C4-2B (cell line): ENCODE measurements at regions not wholly inside any gene's neighbourhood (a gene's known extent, or its start where the extent isn't known, plus 50 kb on each side); places are given as distances from the start of the nearest gene placed in this dataset.

ENCODE experiments used
- H3K27ac ChIP-seq: fragments of 450-650 bp; 2 replicates; pipeline ENCODE4 v1.5.1; 2017
- ZFX ChIP-seq: fragments of 450-650 bp; IDR thresholded peaks from 2 replicates; pipeline ENCODE4 v1.6.1; 2017
- TF ChIP-seq, protein P1 (sequence below): fragments of 450-650 bp; conservative IDR thresholded peaks from 2 replicates; pipeline ENCODE4 v1.5.1; 2017; ENCODE audit warnings: mild to moderate bottlenecking

DNA sequence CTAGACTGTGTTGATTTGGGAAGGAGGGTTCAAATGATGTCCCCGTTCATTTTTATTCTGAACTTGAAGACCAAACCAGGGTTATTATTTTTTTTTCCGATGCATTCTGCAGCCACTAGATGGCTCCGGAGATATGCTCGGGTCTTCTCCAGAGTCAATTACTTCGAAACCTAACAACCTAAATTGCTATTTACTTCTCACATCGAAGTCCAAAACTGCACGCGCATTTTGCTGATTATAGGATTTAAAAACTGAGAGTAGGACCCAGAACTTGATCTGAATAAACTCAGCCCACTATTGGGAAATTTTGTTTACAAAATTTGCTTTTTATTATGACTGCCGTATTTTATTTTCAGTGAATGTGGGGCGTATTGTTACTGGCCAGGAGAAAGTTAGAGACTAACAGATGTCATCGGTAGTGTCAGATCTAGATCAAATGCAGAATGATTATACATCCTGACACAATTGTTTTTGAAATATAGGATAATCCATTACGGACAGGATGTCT is 263.8 kb downstream of the HS3ST3A1 start:
- no peak for TF ChIP-seq ZFX
- TF ChIP-seq, protein P1, sequence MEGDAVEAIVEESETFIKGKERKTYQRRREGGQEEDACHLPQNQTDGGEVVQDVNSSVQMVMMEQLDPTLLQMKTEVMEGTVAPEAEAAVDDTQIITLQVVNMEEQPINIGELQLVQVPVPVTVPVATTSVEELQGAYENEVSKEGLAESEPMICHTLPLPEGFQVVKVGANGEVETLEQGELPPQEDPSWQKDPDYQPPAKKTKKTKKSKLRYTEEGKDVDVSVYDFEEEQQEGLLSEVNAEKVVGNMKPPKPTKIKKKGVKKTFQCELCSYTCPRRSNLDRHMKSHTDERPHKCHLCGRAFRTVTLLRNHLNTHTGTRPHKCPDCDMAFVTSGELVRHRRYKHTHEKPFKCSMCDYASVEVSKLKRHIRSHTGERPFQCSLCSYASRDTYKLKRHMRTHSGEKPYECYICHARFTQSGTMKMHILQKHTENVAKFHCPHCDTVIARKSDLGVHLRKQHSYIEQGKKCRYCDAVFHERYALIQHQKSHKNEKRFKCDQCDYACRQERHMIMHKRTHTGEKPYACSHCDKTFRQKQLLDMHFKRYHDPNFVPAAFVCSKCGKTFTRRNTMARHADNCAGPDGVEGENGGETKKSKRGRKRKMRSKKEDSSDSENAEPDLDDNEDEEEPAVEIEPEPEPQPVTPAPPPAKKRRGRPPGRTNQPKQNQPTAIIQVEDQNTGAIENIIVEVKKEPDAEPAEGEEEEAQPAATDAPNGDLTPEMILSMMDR: peak; percentile 93
- H3K27ac ChIP-seq: no peak overlapping the region

DNA sequence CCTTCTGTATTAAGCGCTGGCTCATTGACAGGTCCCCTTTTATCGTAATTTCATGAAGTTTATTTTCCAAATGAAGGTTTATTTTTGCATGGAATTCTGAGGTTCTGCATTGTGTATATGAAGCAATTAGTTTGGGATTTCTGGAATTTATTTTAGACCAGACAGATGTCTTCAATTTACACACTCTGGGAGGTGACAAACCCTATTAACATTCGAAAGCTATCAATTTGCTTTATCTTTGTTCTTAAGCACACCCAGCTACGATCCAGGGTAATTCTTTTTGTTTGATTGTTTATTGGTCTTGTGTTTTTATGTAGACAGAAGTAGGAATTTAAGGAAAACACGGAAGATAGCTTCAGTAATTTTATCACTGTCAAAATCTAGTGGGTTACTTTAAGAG is 264.6 kb downstream of the HS3ST3A1 start:
- TF ChIP-seq ZFX: no peak
- TF ChIP-seq, protein P1: no peak
- H3K27ac ChIP-seq: no peak overlapping the region

DNA sequence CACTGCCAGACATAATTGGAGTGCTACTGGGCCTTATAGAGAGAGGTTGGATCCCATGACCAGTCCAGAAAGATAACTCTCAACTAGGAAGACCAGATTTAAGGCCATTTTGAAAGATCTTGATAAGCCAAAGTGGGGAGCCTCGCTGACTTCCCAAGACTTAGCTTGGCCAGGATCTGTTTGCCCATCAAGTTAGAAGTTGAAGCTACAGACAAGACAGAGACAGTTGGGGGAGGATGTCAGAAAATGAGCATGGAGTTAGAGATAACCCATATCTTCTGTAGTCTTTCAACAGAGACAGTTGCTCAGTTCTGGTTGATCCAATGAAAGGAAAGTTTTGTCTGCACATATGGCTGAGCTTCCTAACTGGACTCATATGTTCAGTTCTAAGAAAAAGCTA is 267.4 kb downstream of the HS3ST3A1 start:
- no peak for TF ChIP-seq ZFX
- TF ChIP-seq, protein P1: no peak
- no peak overlapping the region for H3K27ac ChIP-seq

DNA sequence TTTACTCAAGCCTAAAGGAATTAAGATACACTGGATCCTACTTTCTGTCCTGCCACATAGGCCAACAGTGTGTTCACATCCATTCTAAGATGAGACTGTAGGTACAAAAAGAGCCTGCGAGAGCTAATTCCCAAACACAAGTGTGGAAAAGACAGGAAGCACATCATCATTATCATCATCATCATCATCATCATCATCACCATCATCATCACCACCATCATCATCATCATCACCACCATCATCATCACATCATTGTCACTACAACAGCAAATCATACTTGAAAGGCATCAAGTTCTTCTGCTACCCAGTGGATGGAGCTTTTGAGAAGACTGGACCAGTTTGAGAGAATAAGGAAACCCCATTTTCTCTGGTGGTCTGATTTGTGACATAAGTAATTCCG is 268.1 kb downstream of the HS3ST3A1 start:
- TF ChIP-seq ZFX: no peak
- TF ChIP-seq, protein P1: no peak
- no peak overlapping the region for H3K27ac ChIP-seq

DNA sequence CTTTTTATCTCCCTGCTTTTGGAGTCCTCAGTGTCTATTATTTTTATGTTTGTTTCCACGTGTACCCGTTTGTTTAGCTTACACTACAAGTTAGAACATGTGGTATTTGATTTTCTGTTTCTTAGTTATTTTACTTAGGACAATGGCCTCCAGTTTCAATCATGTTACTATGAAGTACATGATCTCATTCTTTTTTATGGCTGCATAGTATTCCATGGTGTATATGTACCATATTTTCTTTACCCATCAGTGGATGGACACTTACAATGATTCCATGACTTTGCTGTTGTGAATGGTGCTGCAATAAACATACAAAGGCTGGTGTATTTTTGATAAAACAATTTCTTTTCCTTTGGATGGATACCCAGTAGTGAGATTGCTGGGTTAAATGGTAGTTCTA is 269.5 kb downstream of the HS3ST3A1 start:
- no peak overlapping the region for H3K27ac ChIP-seq
- TF ChIP-seq ZFX: no peak
- TF ChIP-seq, protein P1: no peak

DNA sequence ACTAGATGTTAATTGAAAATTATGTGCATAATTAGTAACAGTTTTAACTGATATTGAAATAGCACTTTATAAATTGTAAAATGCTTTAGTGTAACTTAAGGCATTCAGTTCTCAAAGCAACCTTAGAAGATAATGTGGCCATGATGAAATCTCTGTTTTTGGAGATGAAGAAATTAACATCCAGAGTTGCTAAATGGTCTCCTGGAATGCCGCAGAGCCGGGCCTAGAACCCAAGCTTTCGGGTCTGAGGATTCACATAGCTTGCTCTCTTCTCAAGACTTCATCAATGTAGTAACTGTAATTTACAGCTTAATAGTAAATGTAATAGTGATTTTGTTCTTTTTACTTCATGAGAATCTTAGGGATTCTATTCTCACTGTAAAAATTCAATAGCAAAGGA is 272.3 kb downstream of the HS3ST3A1 start:
- TF ChIP-seq, protein P1: no peak
- TF ChIP-seq ZFX: no peak
- H3K27ac ChIP-seq: no peak overlapping the region

DNA sequence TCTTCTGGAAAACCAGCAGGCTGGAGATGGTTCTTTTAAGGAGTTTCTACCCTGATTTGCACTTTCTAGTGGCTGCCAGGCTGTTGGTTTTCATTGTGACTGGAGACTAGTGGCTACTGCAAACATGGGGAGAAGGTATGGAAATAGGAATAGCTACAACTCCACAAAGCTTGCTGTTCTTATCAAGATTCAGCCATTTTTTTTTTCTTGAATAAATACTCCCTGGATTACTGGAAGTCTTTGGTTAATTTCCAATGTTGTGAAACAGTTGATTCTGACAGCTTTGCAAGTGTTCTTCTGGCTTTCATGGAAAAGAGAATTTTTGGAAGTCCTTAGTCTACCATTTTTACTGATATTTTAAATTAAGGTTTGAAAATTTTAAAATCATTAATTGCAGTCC is 277.7 kb downstream of the HS3ST3A1 start:
- TF ChIP-seq, protein P1: no peak
- no peak overlapping the region for H3K27ac ChIP-seq
